Ectodermal cell (in vitro differentiated cells): ENCODE measurements at regions not wholly inside any gene's neighbourhood (a gene's known extent, or its start where the extent isn't known, plus 50 kb on each side); places are given as distances from the start of the nearest gene placed in this dataset.

Source experiments
- H3K27ac ChIP-seq: 2 replicates; pipeline ENCODE4 v1.7.0; 2013; ENCODE audit warnings: mild to moderate bottlenecking, low read depth, low read length; ENCODE audit not compliant: insufficient read depth, poor library complexity, severe bottlenecking
- H3K27me3 ChIP-seq: 2 replicates; pipeline ENCODE4 v1.7.0; 2013; ENCODE audit warnings: mild to moderate bottlenecking, low read length; ENCODE audit not compliant: insufficient read depth, control insufficient read depth, poor library complexity, severe bottlenecking
- H3K36me3 ChIP-seq: one replicate; pipeline ENCODE4 v1.7.0; 2013; ENCODE audit warnings: low read length; ENCODE audit not compliant: control insufficient read depth, insufficient read depth
- H3K4me1 ChIP-seq: one replicate; pipeline ENCODE4 v1.7.0; 2013; ENCODE audit warnings: low read length; ENCODE audit not compliant: control insufficient read depth, insufficient read depth
- H3K4me3 ChIP-seq: 2 replicates; pipeline ENCODE4 v1.7.0; 2013; ENCODE audit warnings: low read depth, low read length, control low read depth; ENCODE audit not compliant: insufficient read depth
- H3K9me3 ChIP-seq: 2 replicates; pipeline ENCODE4 v1.7.0; 2013; ENCODE audit warnings: mild to moderate bottlenecking, low read length, moderate library complexity; ENCODE audit not compliant: control insufficient read depth
- WGBS, 2 experiments: methylation state at CpG; one replicate each; pipeline ENCODE4 v1.1.7; 2013; ENCODE audit warnings: missing lambda C conversion rate in 2 of 2; 5-methylcytosine and 5-hydroxymethylcytosine counted together

DNA sequence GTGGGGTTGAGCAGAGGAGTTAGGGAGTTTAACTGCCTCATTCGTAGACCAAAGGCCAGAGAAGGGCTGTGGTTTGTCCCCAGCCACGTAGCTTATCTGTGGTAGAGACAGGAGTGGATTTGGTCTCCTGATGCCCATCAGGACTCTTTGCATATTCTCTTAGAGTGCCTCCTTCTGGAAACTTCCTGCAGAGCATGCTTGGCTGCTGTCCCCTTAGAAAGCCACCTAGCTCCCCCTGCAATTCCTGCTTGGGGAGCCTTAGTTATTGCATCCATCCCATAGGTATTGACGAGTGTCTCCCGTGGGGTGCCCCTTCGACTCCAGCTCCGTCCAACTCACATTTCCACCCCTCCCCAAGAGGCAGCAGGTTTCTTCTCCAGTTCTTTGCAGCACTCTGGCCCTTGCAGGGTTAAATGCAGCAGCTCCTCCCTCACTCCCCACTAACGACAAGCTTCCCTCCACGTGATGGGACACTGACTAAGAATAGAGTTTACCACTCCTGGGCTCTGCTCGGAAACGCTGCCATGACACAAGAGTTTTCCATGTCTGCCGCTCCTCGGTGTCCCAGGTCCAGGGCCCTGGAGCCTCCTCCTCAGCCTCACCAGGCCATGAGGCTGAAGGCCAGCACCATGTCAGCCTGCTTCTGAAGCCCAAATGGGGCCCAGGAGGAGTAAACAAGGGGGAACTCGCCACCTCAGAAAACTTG is 147.8 kb upstream of the UNC5B start:
- H3K4me3 ChIP-seq, result no peak overlapping the region
- WGBS, 2 experiments, result 68 to 70% methylated on average over 13 of the region's 13 CpGs
- no peaks in the 10 kb centered on the region for H3K36me3 ChIP-seq
- H3K4me1 ChIP-seq, result peaks cover 27% of the 10 kb centered on the region
- H3K9me3 ChIP-seq, result no peaks in the 10 kb centered on the region
- H3K27me3 ChIP-seq, result no peaks in the 10 kb centered on the region
- no peak overlapping the region for H3K27ac ChIP-seq

DNA sequence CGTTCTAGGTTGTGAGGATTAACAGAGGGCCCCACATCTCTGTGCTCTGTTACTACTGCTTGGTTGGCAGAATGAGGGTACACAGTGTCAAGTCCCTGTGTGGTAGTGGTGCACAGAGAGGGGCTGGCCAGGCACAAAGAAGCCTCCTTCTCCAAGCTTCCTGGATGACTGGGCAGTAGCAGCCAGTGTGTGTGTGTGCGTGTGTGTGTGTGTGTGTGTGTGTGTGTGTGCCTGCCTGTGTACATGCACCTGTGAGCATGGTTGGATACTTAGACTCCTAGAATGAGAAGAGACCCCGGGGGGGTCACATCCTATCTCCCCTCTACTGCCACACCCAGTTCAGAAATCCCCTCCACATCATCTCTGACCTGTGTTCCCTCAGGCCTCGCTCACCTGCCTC is 146.7 kb upstream of the UNC5B start:
- peaks cover 27% of the 10 kb centered on the region for H3K4me1 ChIP-seq
- WGBS, 2 experiments, result 85 to 93% methylated on average over 2 to 3 of the region's 4 CpGs
- H3K36me3 ChIP-seq, result no peaks in the 10 kb centered on the region
- no peak overlapping the region for H3K27ac ChIP-seq
- no peaks in the 10 kb centered on the region for H3K27me3 ChIP-seq
- H3K9me3 ChIP-seq, result no peaks in the 10 kb centered on the region
- H3K4me3 ChIP-seq, result no peak overlapping the region

DNA sequence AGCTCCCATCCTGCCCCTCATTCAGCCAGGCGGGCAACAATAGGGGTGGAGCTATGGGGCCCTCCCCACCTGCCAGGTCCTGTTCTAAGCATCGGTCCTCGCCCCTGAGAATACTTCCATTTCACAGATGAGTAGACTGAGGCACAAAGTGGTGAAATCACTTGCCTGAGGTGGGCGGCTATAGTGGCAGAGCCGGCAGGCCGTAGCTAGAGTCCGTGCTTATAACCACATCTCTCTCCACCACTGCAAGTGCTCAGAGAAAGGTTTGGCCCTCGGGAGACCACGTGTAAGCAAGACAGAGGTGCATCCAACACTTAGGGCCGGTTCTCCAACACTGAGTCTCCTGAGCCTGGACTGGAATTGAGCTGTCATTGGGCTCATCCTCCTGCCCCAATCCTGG is 145.8 kb upstream of the UNC5B start:
- Histone ChIP-seq H3K36me3 (no peaks in the 10 kb centered on the region), H3K27me3 (no peaks in the 10 kb centered on the region), H3K27ac (no peak overlapping the region), H3K4me1 (peaks cover 24% of the 10 kb centered on the region), H3K9me3 (no peaks in the 10 kb centered on the region), H3K4me3 (no peak overlapping the region)
- 94% methylated on average over 10 of the region's 10 CpGs for WGBS, 2 experiments

DNA sequence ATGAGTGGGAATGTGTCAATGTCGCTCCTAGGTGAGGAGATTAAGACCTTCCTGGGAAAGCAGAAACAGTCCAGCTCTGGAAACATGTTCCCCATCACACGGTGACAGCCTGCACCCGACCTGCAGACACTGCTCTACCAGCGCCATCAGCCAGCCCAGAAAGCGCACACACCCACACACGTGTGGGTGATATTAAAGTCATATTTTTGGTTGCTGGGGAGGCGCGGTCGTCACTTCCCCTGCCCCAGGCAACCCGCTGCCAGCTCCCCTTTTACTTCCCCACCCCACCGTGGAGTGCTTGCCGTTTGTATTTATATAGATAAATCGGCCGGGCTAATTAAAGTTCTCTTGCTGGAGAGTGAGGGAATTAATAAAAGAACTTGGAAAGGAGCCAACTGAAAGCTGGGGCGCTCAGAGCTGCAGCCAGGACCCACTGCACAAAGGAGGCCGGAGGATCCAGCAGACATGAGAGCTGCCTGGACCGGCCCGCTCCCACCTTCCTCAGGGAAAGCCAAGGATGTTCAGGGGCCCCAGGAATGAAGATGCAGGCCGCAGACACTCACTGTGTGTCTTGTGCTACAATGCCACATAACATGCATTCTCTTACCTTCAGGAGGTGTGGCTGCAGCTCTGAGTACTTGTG is 145.2 kb upstream of the UNC5B start:
- WGBS, 2 experiments, result 92 to 93% methylated on average over 18 to 19 of the region's 19 CpGs
- Histone ChIP-seq H3K4me3 (no peak overlapping the region), H3K4me1 (peaks cover 18% of the 10 kb centered on the region), H3K27ac (no peak overlapping the region), H3K36me3 (no peaks in the 10 kb centered on the region), H3K27me3 (no peaks in the 10 kb centered on the region), H3K9me3 (no peaks in the 10 kb centered on the region)

DNA sequence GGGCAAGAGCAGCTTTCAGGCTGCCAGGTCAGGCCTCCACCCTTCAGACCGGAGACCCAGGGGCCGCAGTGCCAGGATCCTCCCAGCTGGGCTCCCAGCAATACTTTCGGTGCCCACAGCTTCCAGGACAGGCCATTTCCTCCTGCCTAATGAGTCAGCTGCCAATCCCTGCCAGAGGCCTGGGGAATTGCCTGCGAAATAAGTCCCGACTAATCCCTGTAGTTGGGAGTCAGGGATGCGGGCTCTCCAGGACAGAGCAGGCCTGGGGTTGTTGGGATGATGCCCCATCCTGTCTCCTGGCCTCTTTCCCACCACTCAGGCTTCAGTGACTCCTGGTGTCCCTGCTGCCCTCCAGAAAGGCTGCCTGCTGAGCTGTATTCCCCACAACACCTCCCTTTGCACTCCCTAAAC is 143.5 kb upstream of the UNC5B start:
- H3K27me3 ChIP-seq, result no peaks in the 10 kb centered on the region
- no peaks in the 10 kb centered on the region for H3K9me3 ChIP-seq
- H3K27ac ChIP-seq, result no peak overlapping the region
- WGBS, 2 experiments, result 81 to 84% methylated on average over 6 of the region's 6 CpGs
- H3K4me1 ChIP-seq, result peaks cover 10% of the 10 kb centered on the region
- no peaks in the 10 kb centered on the region for H3K36me3 ChIP-seq
- no peak overlapping the region for H3K4me3 ChIP-seq

DNA sequence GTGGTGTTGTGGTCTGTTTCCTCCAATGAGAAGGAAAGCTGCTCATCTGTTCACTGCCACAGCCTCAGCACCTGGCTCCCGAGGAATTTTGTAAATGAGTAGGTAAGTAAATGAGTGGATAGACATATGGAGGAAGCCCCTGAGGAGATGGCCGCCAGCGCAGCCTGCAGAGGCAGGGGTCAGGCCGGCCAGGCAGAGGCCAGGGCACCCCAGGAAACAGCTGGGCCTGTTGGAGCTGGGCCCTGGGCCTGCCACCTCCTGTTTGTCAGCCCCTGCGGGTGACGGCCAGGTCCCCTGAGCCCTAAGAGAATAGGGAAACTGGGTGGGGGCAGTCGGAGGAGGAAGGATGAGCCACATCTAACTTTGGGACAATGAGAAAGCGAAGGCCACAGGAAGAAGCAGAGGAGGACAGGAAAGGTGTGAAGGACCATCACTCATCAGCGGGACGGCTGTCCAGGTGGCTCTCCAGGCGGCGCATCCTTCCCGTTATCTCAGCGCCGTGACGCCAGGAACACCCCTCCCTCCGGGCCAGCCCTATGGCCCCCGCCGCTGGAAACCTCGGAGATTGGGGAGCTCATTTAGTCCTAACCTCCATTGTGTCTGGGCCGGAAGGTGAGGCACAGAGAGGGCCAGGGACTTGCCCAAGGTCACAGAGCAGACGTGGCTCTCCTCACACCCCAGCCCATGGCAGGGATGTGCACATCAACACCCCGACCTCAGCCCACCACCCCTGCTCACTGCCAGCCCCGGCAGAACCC is 142.3 kb upstream of the UNC5B start:
- Histone ChIP-seq H3K4me3 (no peak overlapping the region), H3K36me3 (no peaks in the 10 kb centered on the region), H3K27me3 (no peaks in the 10 kb centered on the region), H3K9me3 (no peaks in the 10 kb centered on the region), H3K27ac (no peak overlapping the region), H3K4me1 (peaks cover 13% of the 10 kb centered on the region)
- WGBS, 2 experiments, result 93 to 94% methylated on average over 24 of the region's 24 CpGs

DNA sequence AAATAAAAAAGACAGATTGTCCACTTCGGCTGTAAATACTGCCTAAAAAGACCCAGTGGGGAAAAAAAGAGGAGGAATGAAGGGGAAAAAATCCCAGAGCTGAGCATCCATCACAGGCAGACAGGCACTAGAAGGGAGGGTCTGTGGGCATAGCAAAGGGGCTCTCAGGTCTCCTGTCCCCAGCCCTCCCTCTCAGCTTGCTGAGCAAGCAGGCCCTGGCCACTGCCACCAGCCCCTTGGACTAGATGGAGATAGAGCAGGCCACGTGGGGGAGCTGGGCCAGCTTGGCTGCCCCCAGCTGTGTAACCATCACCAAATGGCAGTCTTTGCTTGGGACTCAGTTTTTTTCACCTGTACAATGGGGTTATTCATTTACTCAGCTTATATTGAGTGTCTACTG is 141.6 kb upstream of the UNC5B start:
- Histone ChIP-seq H3K4me3 (no peak overlapping the region), H3K4me1 (peaks cover 20% of the 10 kb centered on the region), H3K27me3 (no peaks in the 10 kb centered on the region), H3K36me3 (no peaks in the 10 kb centered on the region), H3K27ac (no peak overlapping the region), H3K9me3 (no peaks in the 10 kb centered on the region)
- WGBS, 2 experiments, result 75 to 86% methylated on average over 2 of the region's 2 CpGs

DNA sequence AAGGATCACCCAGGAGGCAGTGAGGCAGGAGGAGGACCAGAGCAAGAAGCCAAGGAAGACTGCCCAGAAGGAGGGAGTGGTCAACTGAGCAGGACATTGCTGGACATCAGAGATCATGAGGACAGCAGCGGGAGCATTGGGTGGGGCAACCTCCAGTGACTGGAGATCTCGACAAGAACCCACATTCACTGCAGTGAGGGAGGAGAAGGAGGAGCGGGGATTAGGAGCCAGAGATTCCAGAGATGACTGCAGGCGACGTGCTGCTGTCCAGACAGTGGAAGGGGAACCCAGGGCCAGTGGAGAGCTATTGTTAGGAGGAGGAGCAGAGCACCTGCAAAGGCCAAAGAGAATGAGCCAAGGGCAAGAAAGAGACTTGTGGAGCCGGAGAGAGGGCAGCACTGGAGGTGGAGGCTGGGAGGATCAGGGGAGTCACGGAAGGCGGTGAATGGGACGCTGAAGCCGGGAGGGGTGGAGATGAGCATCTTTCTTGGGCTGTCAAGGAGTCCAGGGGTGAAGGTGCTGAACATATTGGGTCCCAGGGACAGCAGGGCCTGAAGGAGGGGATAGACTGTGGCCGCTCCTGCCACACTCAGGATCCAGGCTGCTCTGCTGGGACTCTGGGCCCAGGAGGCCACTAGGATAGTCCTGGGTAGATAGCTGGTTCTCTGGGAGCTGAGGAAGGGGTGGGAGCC is 140.1 kb upstream of the UNC5B start:
- WGBS, 2 experiments, result 89 to 92% methylated on average over 11 of the region's 11 CpGs
- no peak overlapping the region for H3K27ac ChIP-seq
- H3K9me3 ChIP-seq, result no peaks in the 10 kb centered on the region
- no peak overlapping the region for H3K4me3 ChIP-seq
- no peaks in the 10 kb centered on the region for H3K27me3 ChIP-seq
- H3K4me1 ChIP-seq, result peaks cover 35% of the 10 kb centered on the region
- H3K36me3 ChIP-seq, result no peaks in the 10 kb centered on the region

DNA sequence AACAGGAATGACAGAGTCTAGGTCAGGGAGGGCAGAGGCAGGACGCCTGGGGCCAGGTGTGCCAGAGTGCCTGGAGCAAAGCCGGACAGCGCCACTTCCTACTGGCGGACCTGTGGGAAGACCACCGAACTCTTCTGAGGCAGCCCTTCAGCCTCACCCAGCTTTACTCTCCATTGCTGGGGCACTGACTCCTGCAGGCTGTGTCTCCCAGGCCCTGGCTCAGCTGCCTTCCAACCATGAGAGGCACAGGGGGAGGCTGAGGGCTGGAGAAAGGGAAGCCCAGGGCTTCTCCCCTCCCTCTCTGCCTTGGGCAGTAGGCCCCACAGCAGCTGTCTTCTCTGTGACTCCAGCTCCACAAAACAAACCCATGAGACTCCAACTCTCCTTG is 139.6 kb upstream of the UNC5B start:
- Histone ChIP-seq H3K27ac (no peak overlapping the region), H3K4me3 (no peak overlapping the region), H3K4me1 (peaks cover 35% of the 10 kb centered on the region), H3K9me3 (no peaks in the 10 kb centered on the region), H3K27me3 (no peaks in the 10 kb centered on the region), H3K36me3 (no peaks in the 10 kb centered on the region)
- WGBS, 2 experiments, result 91 to 95% methylated on average over 5 of the region's 5 CpGs
